Endothelial cell of umbilical vein (primary cell): ENCODE measurements at regions not wholly inside any gene's neighbourhood (a gene's known extent, or its start where the extent isn't known, plus 50 kb on each side); places are given as distances from the start of the nearest gene placed in this dataset.

Source experiments
- CTCF ChIP-seq, 2 donors: IDR thresholded peaks; 1 replicate in 1 of 2; 2 replicates in 1 of 2; pipeline ENCODE4 v1.5.1; 2011; ENCODE audit warnings: low read length in 2 of 2, mild to moderate bottlenecking in 2 of 2, moderate library complexity in 2 of 2, control low read depth in 1 of 2, inconsistent platforms in 1 of 2, low read depth in 1 of 2; ENCODE audit not compliant: insufficient read depth in 1 of 2; ENCODE audit errors: extremely low read depth in 1 of 2
- EZH2 ChIP-seq: IDR thresholded peaks from 2 replicates; pipeline ENCODE4 v1.6.1; 2012; ENCODE audit warnings: borderline replicate concordance, low read depth, mild to moderate bottlenecking, moderate library complexity, low read length, inconsistent platforms; ENCODE audit not compliant: severe bottlenecking
- GATA2 ChIP-seq: IDR thresholded peaks from 2 replicates; pipeline ENCODE4 v1.7.0; 2011; ENCODE audit warnings: low read depth, mild to moderate bottlenecking, moderate library complexity, mixed read lengths, low read length; ENCODE audit not compliant: insufficient read length, insufficient read depth
- POLR2A ChIP-seq: IDR thresholded peaks from 2 replicates; pipeline ENCODE4 v1.6.1; 2012; ENCODE audit warnings: low read depth, mild to moderate bottlenecking, control low read depth, low read length

GRCh38 chr6:137358273-137358672 is 135.9 kb downstream of the OLIG3 start:
- TF ChIP-seq CTCF (IDR thresholded peaks at IDR 0.05; ENCODE audit: extremely low read depth in 1 of 2, insufficient read depth in 1 of 2, low read depth in 1 of 2, low read length in 2 of 2), result no peak
- no peak for TF ChIP-seq EZH2
- TF ChIP-seq POLR2A, result no peak
- TF ChIP-seq GATA2, result no peak
